ENCODE measurements at regions not wholly inside any gene's neighbourhood (a gene's known extent, or its start where the extent isn't known, plus 50 kb on each side); places are given as distances from the start of the nearest gene placed in this dataset.

GRCh38 chr13:34103854-34104253 lies 285.9 kb downstream of the RFC3 start:
- DNase-seq (ENCODE audit: extremely low read depth, low read depth) = no peak
- TF ChIP-seq CTCF (IDR thresholded peaks at IDR 0.05; ENCODE audit: low read depth, low read length, missing control alignments) = no peak

GRCh38 chr13:34104853-34105252 lies 286.9 kb downstream of the RFC3 start:
- DNase-seq (ENCODE audit: extremely low read depth, low read depth) = no peak
- TF ChIP-seq CTCF (IDR thresholded peaks at IDR 0.05; ENCODE audit: low read depth, low read length, missing control alignments) = no peak
- no peak overlapping the region for H3K4me3 ChIP-seq (replicated peaks; ENCODE audit: low read depth, low read length)

More at GRCh38 chr13:34103854-34104253, 285.9 kb downstream of the RFC3 start:
- no peak overlapping the region for H3K4me3 ChIP-seq (replicated peaks; ENCODE audit: low read depth, low read length)

- DNase-seq (ENCODE audit: extremely low read depth, low read depth) = no peak
- no peak overlapping the region for H3K4me3 ChIP-seq (replicated peaks; ENCODE audit: low read depth, low read length)
These were observed 289.9 kb downstream of the RFC3 start for GRCh38 chr13:34107806-34108205.

GRCh38 chr13:34108410-34108809 lies 290.5 kb downstream of the RFC3 start:
- no peak for DNase-seq (ENCODE audit: extremely low read depth, low read depth)
- no peak overlapping the region for H3K4me3 ChIP-seq (replicated peaks; ENCODE audit: low read depth, low read length)
- TF ChIP-seq CTCF (IDR thresholded peaks at IDR 0.05; ENCODE audit: low read depth, low read length, missing control alignments) = no peak

More at GRCh38 chr13:34107806-34108205, 289.9 kb downstream of the RFC3 start:
- no peak for TF ChIP-seq CTCF (IDR thresholded peaks at IDR 0.05; ENCODE audit: low read depth, low read length, missing control alignments)

- no peak overlapping the region for H3K4me3 ChIP-seq (replicated peaks; ENCODE audit: low read depth, low read length)
- DNase-seq (ENCODE audit: extremely low read depth, low read depth) = no peak
- TF ChIP-seq CTCF (IDR thresholded peaks at IDR 0.05; ENCODE audit: low read depth, low read length, missing control alignments) = no peak
These were observed 296.6 kb downstream of the RFC3 start for GRCh38 chr13:34114581-34114980.

- no peak for TF ChIP-seq CTCF (IDR thresholded peaks at IDR 0.05; ENCODE audit: low read depth, low read length, missing control alignments)
- no peak overlapping the region for H3K4me3 ChIP-seq (replicated peaks; ENCODE audit: low read depth, low read length)
- no peak for DNase-seq (ENCODE audit: extremely low read depth, low read depth)
These were observed 298.7 kb downstream of the RFC3 start for GRCh38 chr13:34116651-34117050.

GRCh38 chr13:34124666-34125306 lies 306.8 kb downstream of the RFC3 start:
- H3K4me3 ChIP-seq (replicated peaks; ENCODE audit: low read depth, low read length) = no peak overlapping the region
- no peak for TF ChIP-seq CTCF (IDR thresholded peaks at IDR 0.05; ENCODE audit: low read depth, low read length, missing control alignments)
- no peak for DNase-seq (ENCODE audit: extremely low read depth, low read depth)
